HepG2 (cell line): ENCODE measurements at regions not wholly inside any gene's neighbourhood (a gene's known extent, or its start where the extent isn't known, plus 50 kb on each side); places are given as distances from the start of the nearest gene placed in this dataset.

Experiments used
- CBX5 ChIP-seq: sonication (generic); formaldehyde crosslinking; IDR thresholded peaks from 2 replicates; pipeline ENCODE4 v1.4.0; 2020; ENCODE audit warnings: missing genetic modification reagents, borderline replicate concordance
- ELF1 ChIP-seq: sonication (generic); formaldehyde crosslinking; IDR thresholded peaks from 2 replicates; pipeline ENCODE4 v1.4.0; 2020; ENCODE audit warnings: missing genetic modification reagents
- EZH2 ChIP-seq: conservative IDR thresholded peaks from 2 replicates; pipeline ENCODE4 v1.6.1; 2012; ENCODE audit warnings: mild to moderate bottlenecking, low read depth, low read length, moderate library complexity
- FLYWCH1 ChIP-seq: sonication (generic); formaldehyde crosslinking; IDR thresholded peaks from 2 replicates; pipeline ENCODE4 v1.8.1; 2023; ENCODE audit warnings: mild to moderate bottlenecking, missing genetic modification reagents
- FOXJ3 ChIP-seq: sonication (generic); formaldehyde crosslinking; IDR thresholded peaks from 2 replicates; pipeline ENCODE4 v1.4.0; 2020; ENCODE audit warnings: missing genetic modification reagents, mild to moderate bottlenecking, borderline replicate concordance
- HNF4G ChIP-seq, 2 experiments: sonication (generic) in 1 of 2; formaldehyde crosslinking in 1 of 2; IDR thresholded peaks; 2 replicates each; pipeline versions ENCODE4 v1.4.0 to v1.6.1; 2011 to 2020; ENCODE audit warnings: borderline replicate concordance in 2 of 2, low read depth in 2 of 2, mild to moderate bottlenecking in 2 of 2, low read length in 1 of 2, missing genetic modification reagents in 1 of 2, moderate library complexity in 1 of 2
- SMAD1 ChIP-seq: sonication (generic); formaldehyde crosslinking; IDR thresholded peaks from 2 replicates; pipeline ENCODE4 v1.4.0; 2020; ENCODE audit warnings: missing genetic modification reagents, low read depth, mild to moderate bottlenecking, borderline replicate concordance
- ZFP36 ChIP-seq: fragments of 150-350 bp; IDR thresholded peaks from 2 replicates; pipeline ENCODE4 v1.6.1; 2018; ENCODE audit warnings: borderline replicate concordance, low read length, low read depth; ENCODE audit not compliant: partially characterized antibody
- ZFX ChIP-seq: sonication (generic); formaldehyde crosslinking; IDR thresholded peaks from 2 replicates; pipeline ENCODE4 v1.4.0; 2020; ENCODE audit warnings: mild to moderate bottlenecking, low read depth, missing genetic modification reagents, moderate library complexity
- ZFY ChIP-seq: sonication (generic); formaldehyde crosslinking; IDR thresholded peaks from 2 replicates; pipeline ENCODE4 v1.4.0; 2020; ENCODE audit warnings: missing genetic modification reagents
- ZNF12 ChIP-seq: sonication (generic); formaldehyde crosslinking; IDR thresholded peaks from 2 replicates; pipeline ENCODE4 v1.5.0; 2020; ENCODE audit warnings: missing genetic modification reagents
- ZNF430 ChIP-seq: sonication (generic); formaldehyde crosslinking; IDR thresholded peaks from 2 replicates; pipeline ENCODE4 v1.9.0; 2021; ENCODE audit warnings: mild to moderate bottlenecking, missing genetic modification reagents
- ZNF441 ChIP-seq: sonication (generic); formaldehyde crosslinking; IDR thresholded peaks from 2 replicates; pipeline ENCODE4 v1.7.0; 2021; ENCODE audit warnings: missing genetic modification reagents, borderline replicate concordance
- ZNF446 ChIP-seq: sonication (generic); formaldehyde crosslinking; IDR thresholded peaks from 2 replicates; pipeline ENCODE4 v1.5.0; 2020; ENCODE audit warnings: mild to moderate bottlenecking, missing genetic modification reagents
- ZNF558 ChIP-seq: sonication (generic); formaldehyde crosslinking; IDR thresholded peaks from 2 replicates; pipeline ENCODE4 v1.9.0; 2022; ENCODE audit warnings: mild to moderate bottlenecking, missing genetic modification reagents, borderline replicate concordance
- ZNF564 ChIP-seq: sonication (generic); formaldehyde crosslinking; IDR thresholded peaks from 2 replicates; pipeline ENCODE4 v1.8.1; 2023; ENCODE audit warnings: mild to moderate bottlenecking, missing genetic modification reagents
- ZNF672 ChIP-seq: sonication (generic); formaldehyde crosslinking; IDR thresholded peaks from 2 replicates; pipeline ENCODE4 v1.8.1; 2022; ENCODE audit warnings: missing genetic modification reagents
- ZNF891 ChIP-seq: sonication (generic); formaldehyde crosslinking; IDR thresholded peaks from 2 replicates; pipeline ENCODE4 v1.5.0; 2020; ENCODE audit warnings: mild to moderate bottlenecking, missing genetic modification reagents
- TF ChIP-seq, protein P1 (sequence below), 2 experiments: fragments of 450-650 bp in 1 of 2; sonication (generic) in 1 of 2; formaldehyde crosslinking in 1 of 2; IDR thresholded peaks; 2 replicates each; pipeline versions ENCODE4 v1.6.1 to v1.8.0; 2016 to 2022; ENCODE audit warnings: antibody characterized with exemption in 1 of 2, mild to moderate bottlenecking in 1 of 2, missing genetic modification reagents in 1 of 2
- TF ChIP-seq, protein P2 (sequence below): IDR thresholded peaks from 2 replicates; pipeline ENCODE4 v1.6.1; 2016; ENCODE audit warnings: missing genetic modification reagents, missing compliant biosample characterization
- TF ChIP-seq, protein P3 (sequence below): IDR thresholded peaks from 2 replicates; pipeline ENCODE4 v1.6.1; 2016

DNA sequence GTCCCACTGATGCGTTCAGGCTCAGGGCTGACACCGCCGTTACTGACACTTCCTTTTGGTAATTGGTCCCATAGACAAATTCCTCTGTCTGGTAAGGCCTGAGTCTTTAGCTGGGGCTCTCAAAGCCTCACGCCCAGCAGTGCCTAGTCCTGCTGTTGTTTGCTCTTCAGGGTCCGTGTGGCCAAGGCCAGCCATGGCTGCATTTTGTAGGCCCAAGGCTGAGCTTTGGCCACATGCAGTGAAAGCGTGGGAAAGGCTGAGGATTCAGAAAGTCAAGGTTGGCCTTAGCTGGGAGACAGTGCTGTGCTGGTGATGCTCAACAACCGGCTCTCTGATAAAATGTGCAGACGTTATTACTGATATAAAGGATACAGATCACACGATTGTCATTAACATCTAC, 63.5 kb upstream of the C1orf174 start (continued):
- TF ChIP-seq, protein P1, sequence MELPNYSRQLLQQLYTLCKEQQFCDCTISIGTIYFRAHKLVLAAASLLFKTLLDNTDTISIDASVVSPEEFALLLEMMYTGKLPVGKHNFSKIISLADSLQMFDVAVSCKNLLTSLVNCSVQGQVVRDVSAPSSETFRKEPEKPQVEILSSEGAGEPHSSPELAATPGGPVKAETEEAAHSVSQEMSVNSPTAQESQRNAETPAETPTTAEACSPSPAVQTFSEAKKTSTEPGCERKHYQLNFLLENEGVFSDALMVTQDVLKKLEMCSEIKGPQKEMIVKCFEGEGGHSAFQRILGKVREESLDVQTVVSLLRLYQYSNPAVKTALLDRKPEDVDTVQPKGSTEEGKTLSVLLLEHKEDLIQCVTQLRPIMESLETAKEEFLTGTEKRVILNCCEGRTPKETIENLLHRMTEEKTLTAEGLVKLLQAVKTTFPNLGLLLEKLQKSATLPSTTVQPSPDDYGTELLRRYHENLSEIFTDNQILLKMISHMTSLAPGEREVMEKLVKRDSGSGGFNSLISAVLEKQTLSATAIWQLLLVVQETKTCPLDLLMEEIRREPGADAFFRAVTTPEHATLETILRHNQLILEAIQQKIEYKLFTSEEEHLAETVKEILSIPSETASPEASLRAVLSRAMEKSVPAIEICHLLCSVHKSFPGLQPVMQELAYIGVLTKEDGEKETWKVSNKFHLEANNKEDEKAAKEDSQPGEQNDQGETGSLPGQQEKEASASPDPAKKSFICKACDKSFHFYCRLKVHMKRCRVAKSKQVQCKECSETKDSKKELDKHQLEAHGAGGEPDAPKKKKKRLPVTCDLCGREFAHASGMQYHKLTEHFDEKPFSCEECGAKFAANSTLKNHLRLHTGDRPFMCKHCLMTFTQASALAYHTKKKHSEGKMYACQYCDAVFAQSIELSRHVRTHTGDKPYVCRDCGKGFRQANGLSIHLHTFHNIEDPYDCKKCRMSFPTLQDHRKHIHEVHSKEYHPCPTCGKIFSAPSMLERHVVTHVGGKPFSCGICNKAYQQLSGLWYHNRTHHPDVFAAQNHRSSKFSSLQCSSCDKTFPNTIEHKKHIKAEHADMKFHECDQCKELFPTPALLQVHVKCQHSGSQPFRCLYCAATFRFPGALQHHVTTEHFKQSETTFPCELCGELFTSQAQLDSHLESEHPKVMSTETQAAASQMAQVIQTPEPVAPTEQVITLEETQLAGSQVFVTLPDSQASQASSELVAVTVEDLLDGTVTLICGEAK (IDR thresholded peaks at IDR 0.05) = no peak
- TF ChIP-seq, protein P1 (CRISPR knock-in tag; IDR thresholded peaks at IDR 0.05) = no peak
- TF ChIP-seq, protein P2, sequence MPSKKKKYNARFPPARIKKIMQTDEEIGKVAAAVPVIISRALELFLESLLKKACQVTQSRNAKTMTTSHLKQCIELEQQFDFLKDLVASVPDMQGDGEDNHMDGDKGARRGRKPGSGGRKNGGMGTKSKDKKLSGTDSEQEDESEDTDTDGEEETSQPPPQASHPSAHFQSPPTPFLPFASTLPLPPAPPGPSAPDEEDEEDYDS = no peak
- TF ChIP-seq ZNF564 (CRISPR knock-in tag) = no peak
- no peak for TF ChIP-seq FOXJ3
- peak; percentile 89 for TF ChIP-seq ZFX
- TF ChIP-seq ZFP36 = no peak
- peak; percentile 29; the same call in 1 of the 2 replicates for TF ChIP-seq ZNF441
- no peak for TF ChIP-seq ZNF672 (CRISPR knock-in tag)
- TF ChIP-seq ZNF446 (CRISPR knock-in tag) = no peak
- no peak for TF ChIP-seq ZNF891 (CRISPR knock-in tag)
- no peak for TF ChIP-seq CBX5
- no peak for TF ChIP-seq EZH2
- no peak for TF ChIP-seq HNF4G (IDR thresholded peaks at IDR 0.05; ENCODE audit: borderline replicate concordance, low read depth, low read length)
- no peak for TF ChIP-seq HNF4G (CRISPR knock-in tag; IDR thresholded peaks at IDR 0.05; ENCODE audit: borderline replicate concordance, low read depth)
- TF ChIP-seq, protein P3, sequence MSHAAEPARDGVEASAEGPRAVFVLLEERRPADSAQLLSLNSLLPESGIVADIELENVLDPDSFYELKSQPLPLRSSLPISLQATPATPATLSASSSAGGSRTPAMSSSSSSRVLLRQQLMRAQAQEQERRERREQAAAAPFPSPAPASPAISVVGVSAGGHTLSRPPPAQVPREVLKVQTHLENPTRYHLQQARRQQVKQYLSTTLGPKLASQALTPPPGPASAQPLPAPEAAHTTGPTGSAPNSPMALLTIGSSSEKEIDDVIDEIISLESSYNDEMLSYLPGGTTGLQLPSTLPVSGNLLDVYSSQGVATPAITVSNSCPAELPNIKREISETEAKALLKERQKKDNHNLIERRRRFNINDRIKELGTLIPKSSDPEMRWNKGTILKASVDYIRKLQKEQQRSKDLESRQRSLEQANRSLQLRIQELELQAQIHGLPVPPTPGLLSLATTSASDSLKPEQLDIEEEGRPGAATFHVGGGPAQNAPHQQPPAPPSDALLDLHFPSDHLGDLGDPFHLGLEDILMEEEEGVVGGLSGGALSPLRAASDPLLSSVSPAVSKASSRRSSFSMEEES = no peak
- TF ChIP-seq ELF1 (CRISPR knock-in tag) = no peak
- 0 out of 2 replicates have a peak, but pooled peaks have one; percentile 44 for TF ChIP-seq ZNF430 (CRISPR knock-in tag)
- TF ChIP-seq SMAD1 (CRISPR knock-in tag) = no peak
- no peak for TF ChIP-seq ZNF12 (CRISPR knock-in tag)
- no peak for TF ChIP-seq ZNF558 (CRISPR knock-in tag)
- TF ChIP-seq FLYWCH1 (CRISPR knock-in tag) = no peak
- peak; percentile 77 for TF ChIP-seq ZFY (CRISPR knock-in tag)
